GM23338 (cell line): ENCODE measurements at regions not wholly inside any gene's neighbourhood (a gene's known extent, or its start where the extent isn't known, plus 50 kb on each side); places are given as distances from the start of the nearest gene placed in this dataset.

Experiments
- ATAC-seq: fragments of 200-7000 bp; cut with Tn5 transposase; 3 replicates; pipeline ENCODE4 v1.9.1; 2020
- DNase-seq: peaks from one replicate; pipeline ENCODE4 v3.0.0-alpha.2; 2015; ENCODE audit warnings: low spot score
- H2AFZ ChIP-seq: fragments of 200-600 bp; sonication (generic); 2 replicates; pipeline ENCODE4 v1.8.0; 2016; ENCODE audit warnings: antibody characterized with exemption, mild to moderate bottlenecking, moderate library complexity
- H3F3A ChIP-seq: fragments of 200-600 bp; sonication (generic); replicated peaks from 2 replicates; pipeline ENCODE4 v1.8.0; 2017; ENCODE audit warnings: antibody characterized with exemption, mixed run types, low read depth
- H3K27ac ChIP-seq: fragments of 200-600 bp; sonication (generic); 2 replicates; pipeline ENCODE4 v1.6.1; 2016; ENCODE audit warnings: low read depth
- H3K27me3 ChIP-seq: fragments of 200-600 bp; sonication (generic); 2 replicates; pipeline ENCODE4 v1.8.0; 2016; ENCODE audit warnings: mild to moderate bottlenecking, mixed run types, moderate library complexity; ENCODE audit not compliant: insufficient read depth
- H3K36me3 ChIP-seq: fragments of 200-600 bp; sonication (generic); 2 replicates; pipeline ENCODE4 v1.8.0; 2016; ENCODE audit warnings: mild to moderate bottlenecking; ENCODE audit not compliant: insufficient read depth
- H3K4me1 ChIP-seq: fragments of 200-600 bp; sonication (generic); 2 replicates; pipeline ENCODE4 v1.8.0; 2016; ENCODE audit warnings: mild to moderate bottlenecking, moderate library complexity; ENCODE audit not compliant: insufficient read depth
- H3K4me2 ChIP-seq: fragments of 200-600 bp; sonication (generic); 2 replicates; pipeline ENCODE4 v1.7.1; 2017; ENCODE audit warnings: mixed run types
- H3K4me3 ChIP-seq: fragments of 200-600 bp; sonication (generic); 2 replicates; pipeline ENCODE4 v1.6.1; 2016; ENCODE audit warnings: mixed run types
- H3K79me2 ChIP-seq: fragments of 200-600 bp; sonication (generic); replicated peaks from 2 replicates; pipeline ENCODE4 v1.8.0; 2017; ENCODE audit warnings: mild to moderate bottlenecking; ENCODE audit not compliant: insufficient read depth
- H3K9me2 ChIP-seq: fragments of 200-600 bp; sonication (generic); 2 replicates; pipeline ENCODE4 v1.8.0; 2017; ENCODE audit not compliant: insufficient read depth
- H4K20me1 ChIP-seq: fragments of 200-600 bp; sonication (generic); replicated peaks from 2 replicates; pipeline ENCODE4 v1.8.0; 2017; ENCODE audit warnings: mild to moderate bottlenecking; ENCODE audit not compliant: insufficient read depth
- H3K27ac Mint-ChIP-seq: 2 replicates; pipeline ENCODE4 v1.8.0; 2020; ENCODE audit warnings: inconsistent platforms, mild to moderate bottlenecking, moderate library complexity, mixed read lengths
- H3K27me3 Mint-ChIP-seq: 3 replicates; pipeline ENCODE4 v1.8.0; 2022; ENCODE audit warnings: low read depth, mild to moderate bottlenecking, moderate library complexity, mixed read lengths, inconsistent platforms; ENCODE audit not compliant: insufficient read depth, poor library complexity
- H3K36me3 Mint-ChIP-seq: 3 replicates; pipeline ENCODE4 v1.8.0; 2021; ENCODE audit warnings: low read depth, mild to moderate bottlenecking, inconsistent platforms, moderate library complexity, mixed read lengths
- H3K4me1 Mint-ChIP-seq: 3 replicates; pipeline ENCODE4 v1.8.0; 2020; ENCODE audit warnings: mild to moderate bottlenecking, inconsistent platforms, mixed read lengths
- H3K4me3 Mint-ChIP-seq: 3 replicates; pipeline ENCODE4 v1.8.0; 2021; ENCODE audit warnings: moderate library complexity, mild to moderate bottlenecking, inconsistent platforms, mixed read lengths
- H3K9me3 Mint-ChIP-seq: 3 replicates; pipeline ENCODE4 v1.8.0; 2020; ENCODE audit warnings: moderate library complexity, mild to moderate bottlenecking, inconsistent platforms, mixed read lengths
- CREB1 ChIP-seq: fragments of 250-450 bp; sonication (Bioruptor Pico); IDR thresholded peaks from 2 replicates; pipeline ENCODE4 v1.5.0; 2020; ENCODE audit warnings: low read depth, mild to moderate bottlenecking, moderate library complexity
- EZH2 ChIP-seq: fragments of 200-600 bp; sonication (generic); IDR thresholded peaks from one replicate; pipeline ENCODE4 v1.8.0; 2017; ENCODE audit warnings: antibody characterized with exemption, mild to moderate bottlenecking, low read depth; ENCODE audit not compliant: unreplicated experiment
- EZH2phosphoT487 ChIP-seq: fragments of 200-600 bp; sonication (generic); IDR thresholded peaks from one replicate; pipeline ENCODE4 v1.8.1; 2018; ENCODE audit warnings: antibody characterized with exemption; ENCODE audit not compliant: unreplicated experiment
- JUNB ChIP-seq: IDR thresholded peaks from one replicate; pipeline ENCODE4 v1.6.1; 2016; ENCODE audit warnings: antibody characterized with exemption; ENCODE audit not compliant: unreplicated experiment
- POLR2AphosphoS5 ChIP-seq: IDR thresholded peaks from 2 replicates; pipeline ENCODE4 v1.6.1; 2016; ENCODE audit warnings: antibody characterized with exemption, low read depth
- STAT1 ChIP-seq: IDR thresholded peaks from one replicate; pipeline ENCODE4 v1.6.1; 2016; ENCODE audit warnings: antibody characterized with exemption; ENCODE audit not compliant: unreplicated experiment
- ZNF114 ChIP-seq: fragments of 250-450 bp; sonication (Bioruptor Pico); IDR thresholded peaks from 2 replicates; pipeline ENCODE4 v1.5.0; 2020; ENCODE audit warnings: mild to moderate bottlenecking, moderate library complexity
- ZNF331 ChIP-seq: fragments of 250-450 bp; sonication (Bioruptor Pico); IDR thresholded peaks from 2 replicates; pipeline ENCODE4 v1.5.0; 2020; ENCODE audit warnings: low read depth, mild to moderate bottlenecking, moderate library complexity
- TF ChIP-seq, protein P1 (sequence below), 2 experiments: fragments of 200-600 bp in 1 of 2; sonication (generic) in 1 of 2; conservative IDR thresholded peaks; 2 replicates each; pipeline versions ENCODE4 v1.5.1 to v1.6.1; 2016 to 2017; ENCODE audit warnings: antibody characterized with exemption in 2 of 2, low read depth in 2 of 2, mild to moderate bottlenecking in 2 of 2, moderate library complexity in 1 of 2
- TF ChIP-seq, protein P2 (sequence below): IDR thresholded peaks from one replicate; pipeline ENCODE4 v1.6.1; 2018; ENCODE audit warnings: antibody characterized with exemption; ENCODE audit not compliant: unreplicated experiment
- TF ChIP-seq, protein P3 (sequence below): fragments of 250-450 bp; sonication (Bioruptor Pico); IDR thresholded peaks from 2 replicates; pipeline ENCODE4 v1.5.0; 2020; ENCODE audit warnings: mild to moderate bottlenecking, moderate library complexity

DNA sequence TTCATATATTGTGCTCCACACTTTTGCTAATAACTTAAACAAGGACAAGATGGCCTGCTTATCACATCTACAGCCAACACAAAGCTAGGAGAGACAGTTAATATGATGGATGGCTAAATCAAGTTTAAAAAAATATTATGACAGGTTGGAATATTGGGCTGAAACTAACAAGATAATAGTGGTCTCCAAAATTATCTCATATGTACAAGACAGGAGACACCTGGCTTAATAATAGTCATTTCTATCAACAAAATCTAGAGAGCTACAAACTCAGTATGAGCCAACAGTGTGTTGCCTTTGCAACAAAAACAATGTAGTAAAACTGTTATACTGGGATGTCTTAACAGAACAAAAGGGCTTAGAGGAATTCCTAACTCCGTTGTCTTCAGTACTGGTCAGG lies 317.1 kb upstream of the COL8A1 start (continued):
- TF ChIP-seq, protein P1, sequence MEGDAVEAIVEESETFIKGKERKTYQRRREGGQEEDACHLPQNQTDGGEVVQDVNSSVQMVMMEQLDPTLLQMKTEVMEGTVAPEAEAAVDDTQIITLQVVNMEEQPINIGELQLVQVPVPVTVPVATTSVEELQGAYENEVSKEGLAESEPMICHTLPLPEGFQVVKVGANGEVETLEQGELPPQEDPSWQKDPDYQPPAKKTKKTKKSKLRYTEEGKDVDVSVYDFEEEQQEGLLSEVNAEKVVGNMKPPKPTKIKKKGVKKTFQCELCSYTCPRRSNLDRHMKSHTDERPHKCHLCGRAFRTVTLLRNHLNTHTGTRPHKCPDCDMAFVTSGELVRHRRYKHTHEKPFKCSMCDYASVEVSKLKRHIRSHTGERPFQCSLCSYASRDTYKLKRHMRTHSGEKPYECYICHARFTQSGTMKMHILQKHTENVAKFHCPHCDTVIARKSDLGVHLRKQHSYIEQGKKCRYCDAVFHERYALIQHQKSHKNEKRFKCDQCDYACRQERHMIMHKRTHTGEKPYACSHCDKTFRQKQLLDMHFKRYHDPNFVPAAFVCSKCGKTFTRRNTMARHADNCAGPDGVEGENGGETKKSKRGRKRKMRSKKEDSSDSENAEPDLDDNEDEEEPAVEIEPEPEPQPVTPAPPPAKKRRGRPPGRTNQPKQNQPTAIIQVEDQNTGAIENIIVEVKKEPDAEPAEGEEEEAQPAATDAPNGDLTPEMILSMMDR (conservative IDR thresholded peaks at IDR 0.05; ENCODE audit: low read depth in 2 of 2) = no peak
- TF ChIP-seq STAT1 = no peak
- no peak for TF ChIP-seq POLR2AphosphoS5

DNA sequence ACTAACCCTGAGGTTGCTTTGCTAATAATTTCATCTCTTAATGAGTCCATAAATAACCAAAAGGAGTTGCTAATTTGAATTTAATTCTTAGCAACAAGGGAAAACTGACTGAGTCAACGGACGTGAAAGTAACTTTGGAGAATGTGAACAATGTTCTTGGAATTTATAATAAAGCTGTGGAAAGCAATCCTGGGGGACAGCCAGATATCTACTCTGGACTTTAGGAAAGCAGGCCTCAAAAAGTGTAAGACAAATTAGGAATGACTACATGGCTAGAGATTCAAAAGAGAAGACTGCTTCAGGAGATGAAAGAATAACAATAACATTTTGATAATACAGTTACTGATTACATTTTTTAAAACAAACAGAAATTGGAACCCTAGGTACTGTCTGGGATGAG lies 318.4 kb upstream of the COL8A1 start:
- Histone ChIP-seq H4K20me1 (no peaks in the 10 kb centered on the region), H3K4me3 (no peak overlapping the region), H3K4me1 (no peaks in the 10 kb centered on the region), H3K27ac (no peak overlapping the region), H3F3A (no peaks in the 10 kb centered on the region), H3K9me2 (peaks cover 3% of the 10 kb centered on the region; the same call in 1 of the 2 replicates), H3K36me3 (no peaks in the 10 kb centered on the region), H3K27me3 (no peaks in the 10 kb centered on the region), H2AFZ (no peak overlapping the region), H3K4me2 (no peak overlapping the region), H3K79me2 (no peaks in the 10 kb centered on the region)
- H3K27me3 Mint-ChIP-seq = no peaks in the 10 kb centered on the region
- H3K27ac Mint-ChIP-seq = no peak overlapping the region
- DNase-seq (no peak), ATAC-seq (no peak)
- no peaks in the 10 kb centered on the region for H3K36me3 Mint-ChIP-seq
- H3K4me3 Mint-ChIP-seq = no peak overlapping the region
- no peaks in the 10 kb centered on the region for H3K9me3 Mint-ChIP-seq
- no peaks in the 10 kb centered on the region for H3K4me1 Mint-ChIP-seq
- TF ChIP-seq, protein P2, sequence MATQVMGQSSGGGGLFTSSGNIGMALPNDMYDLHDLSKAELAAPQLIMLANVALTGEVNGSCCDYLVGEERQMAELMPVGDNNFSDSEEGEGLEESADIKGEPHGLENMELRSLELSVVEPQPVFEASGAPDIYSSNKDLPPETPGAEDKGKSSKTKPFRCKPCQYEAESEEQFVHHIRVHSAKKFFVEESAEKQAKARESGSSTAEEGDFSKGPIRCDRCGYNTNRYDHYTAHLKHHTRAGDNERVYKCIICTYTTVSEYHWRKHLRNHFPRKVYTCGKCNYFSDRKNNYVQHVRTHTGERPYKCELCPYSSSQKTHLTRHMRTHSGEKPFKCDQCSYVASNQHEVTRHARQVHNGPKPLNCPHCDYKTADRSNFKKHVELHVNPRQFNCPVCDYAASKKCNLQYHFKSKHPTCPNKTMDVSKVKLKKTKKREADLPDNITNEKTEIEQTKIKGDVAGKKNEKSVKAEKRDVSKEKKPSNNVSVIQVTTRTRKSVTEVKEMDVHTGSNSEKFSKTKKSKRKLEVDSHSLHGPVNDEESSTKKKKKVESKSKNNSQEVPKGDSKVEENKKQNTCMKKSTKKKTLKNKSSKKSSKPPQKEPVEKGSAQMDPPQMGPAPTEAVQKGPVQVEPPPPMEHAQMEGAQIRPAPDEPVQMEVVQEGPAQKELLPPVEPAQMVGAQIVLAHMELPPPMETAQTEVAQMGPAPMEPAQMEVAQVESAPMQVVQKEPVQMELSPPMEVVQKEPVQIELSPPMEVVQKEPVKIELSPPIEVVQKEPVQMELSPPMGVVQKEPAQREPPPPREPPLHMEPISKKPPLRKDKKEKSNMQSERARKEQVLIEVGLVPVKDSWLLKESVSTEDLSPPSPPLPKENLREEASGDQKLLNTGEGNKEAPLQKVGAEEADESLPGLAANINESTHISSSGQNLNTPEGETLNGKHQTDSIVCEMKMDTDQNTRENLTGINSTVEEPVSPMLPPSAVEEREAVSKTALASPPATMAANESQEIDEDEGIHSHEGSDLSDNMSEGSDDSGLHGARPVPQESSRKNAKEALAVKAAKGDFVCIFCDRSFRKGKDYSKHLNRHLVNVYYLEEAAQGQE = no peak
- TF ChIP-seq, protein P1 (conservative IDR thresholded peaks at IDR 0.05; ENCODE audit: low read depth in 2 of 2) = no peak
- TF ChIP-seq JUNB = no peak
- no peak for TF ChIP-seq ZNF114 (CRISPR knock-in tag)
- TF ChIP-seq EZH2 = no peak
- TF ChIP-seq STAT1 = no peak
- no peak for TF ChIP-seq POLR2AphosphoS5
- no peak for TF ChIP-seq ZNF331 (CRISPR knock-in tag)
- TF ChIP-seq CREB1 (CRISPR knock-in tag) = no peak
- TF ChIP-seq, protein P3, sequence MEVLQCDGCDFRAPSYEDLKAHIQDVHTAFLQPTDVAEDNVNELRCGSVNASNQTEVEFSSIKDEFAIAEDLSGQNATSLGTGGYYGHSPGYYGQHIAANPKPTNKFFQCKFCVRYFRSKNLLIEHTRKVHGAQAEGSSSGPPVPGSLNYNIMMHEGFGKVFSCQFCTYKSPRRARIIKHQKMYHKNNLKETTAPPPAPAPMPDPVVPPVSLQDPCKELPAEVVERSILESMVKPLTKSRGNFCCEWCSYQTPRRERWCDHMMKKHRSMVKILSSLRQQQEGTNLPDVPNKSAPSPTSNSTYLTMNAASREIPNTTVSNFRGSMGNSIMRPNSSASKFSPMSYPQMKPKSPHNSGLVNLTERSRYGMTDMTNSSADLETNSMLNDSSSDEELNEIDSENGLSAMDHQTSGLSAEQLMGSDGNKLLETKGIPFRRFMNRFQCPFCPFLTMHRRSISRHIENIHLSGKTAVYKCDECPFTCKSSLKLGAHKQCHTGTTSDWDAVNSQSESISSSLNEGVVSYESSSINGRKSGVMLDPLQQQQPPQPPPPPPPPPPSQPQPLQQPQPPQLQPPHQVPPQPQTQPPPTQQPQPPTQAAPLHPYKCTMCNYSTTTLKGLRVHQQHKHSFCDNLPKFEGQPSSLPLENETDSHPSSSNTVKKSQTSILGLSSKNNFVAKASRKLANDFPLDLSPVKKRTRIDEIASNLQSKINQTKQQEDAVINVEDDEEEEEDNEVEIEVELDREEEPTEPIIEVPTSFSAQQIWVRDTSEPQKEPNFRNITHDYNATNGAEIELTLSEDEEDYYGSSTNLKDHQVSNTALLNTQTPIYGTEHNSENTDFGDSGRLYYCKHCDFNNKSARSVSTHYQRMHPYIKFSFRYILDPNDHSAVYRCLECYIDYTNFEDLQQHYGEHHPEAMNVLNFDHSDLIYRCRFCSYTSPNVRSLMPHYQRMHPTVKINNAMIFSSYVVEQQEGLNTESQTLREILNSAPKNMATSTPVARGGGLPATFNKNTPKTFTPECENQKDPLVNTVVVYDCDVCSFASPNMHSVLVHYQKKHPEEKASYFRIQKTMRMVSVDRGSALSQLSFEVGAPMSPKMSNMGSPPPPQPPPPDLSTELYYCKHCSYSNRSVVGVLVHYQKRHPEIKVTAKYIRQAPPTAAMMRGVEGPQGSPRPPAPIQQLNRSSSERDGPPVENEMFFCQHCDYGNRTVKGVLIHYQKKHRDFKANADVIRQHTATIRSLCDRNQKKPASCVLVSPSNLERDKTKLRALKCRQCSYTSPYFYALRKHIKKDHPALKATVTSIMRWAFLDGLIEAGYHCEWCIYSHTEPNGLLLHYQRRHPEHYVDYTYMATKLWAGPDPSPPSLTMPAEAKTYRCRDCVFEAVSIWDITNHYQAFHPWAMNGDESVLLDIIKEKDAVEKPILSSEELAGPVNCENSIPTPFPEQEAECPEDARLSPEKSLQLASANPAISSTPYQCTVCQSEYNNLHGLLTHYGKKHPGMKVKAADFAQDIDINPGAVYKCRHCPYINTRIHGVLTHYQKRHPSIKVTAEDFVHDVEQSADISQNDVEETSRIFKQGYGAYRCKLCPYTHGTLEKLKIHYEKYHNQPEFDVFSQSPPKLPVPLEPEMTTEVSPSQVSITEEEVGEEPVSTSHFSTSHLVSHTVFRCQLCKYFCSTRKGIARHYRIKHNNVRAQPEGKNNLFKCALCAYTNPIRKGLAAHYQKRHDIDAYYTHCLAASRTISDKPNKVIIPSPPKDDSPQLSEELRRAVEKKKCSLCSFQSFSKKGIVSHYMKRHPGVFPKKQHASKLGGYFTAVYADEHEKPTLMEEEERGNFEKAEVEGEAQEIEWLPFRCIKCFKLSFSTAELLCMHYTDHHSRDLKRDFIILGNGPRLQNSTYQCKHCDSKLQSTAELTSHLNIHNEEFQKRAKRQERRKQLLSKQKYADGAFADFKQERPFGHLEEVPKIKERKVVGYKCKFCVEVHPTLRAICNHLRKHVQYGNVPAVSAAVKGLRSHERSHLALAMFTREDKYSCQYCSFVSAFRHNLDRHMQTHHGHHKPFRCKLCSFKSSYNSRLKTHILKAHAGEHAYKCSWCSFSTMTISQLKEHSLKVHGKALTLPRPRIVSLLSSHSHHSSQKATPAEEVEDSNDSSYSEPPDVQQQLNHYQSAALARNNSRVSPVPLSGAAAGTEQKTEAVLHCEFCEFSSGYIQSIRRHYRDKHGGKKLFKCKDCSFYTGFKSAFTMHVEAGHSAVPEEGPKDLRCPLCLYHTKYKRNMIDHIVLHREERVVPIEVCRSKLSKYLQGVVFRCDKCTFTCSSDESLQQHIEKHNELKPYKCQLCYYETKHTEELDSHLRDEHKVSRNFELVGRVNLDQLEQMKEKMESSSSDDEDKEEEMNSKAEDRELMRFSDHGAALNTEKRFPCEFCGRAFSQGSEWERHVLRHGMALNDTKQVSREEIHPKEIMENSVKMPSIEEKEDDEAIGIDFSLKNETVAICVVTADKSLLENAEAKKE (CRISPR knock-in tag) = no peak
- no peak for TF ChIP-seq EZH2phosphoT487
